Upper lobe of left lung (tissue), 4 donors: ENCODE measurements at regions not wholly inside any gene's neighbourhood (a gene's known extent, or its start where the extent isn't known, plus 50 kb on each side); places are given as distances from the start of the nearest gene placed in this dataset.

ENCODE experiments used
- CTCF ChIP-seq, 6 experiments: fragments of 450-650 bp in 4 of 6; fragments of 200-600 bp in 2 of 6; sonication (generic) in 2 of 6; IDR thresholded peaks; one replicate each; pipeline ENCODE4 v1.5.1; 2016 to 2019; ENCODE audit warnings: antibody characterized with exemption in 6 of 6
- POLR2A ChIP-seq, 4 donors: fragments of 450-650 bp; IDR thresholded peaks; one replicate each; pipeline ENCODE4 v1.5.1; 2016 to 2017; ENCODE audit warnings: antibody characterized with exemption in 4 of 4, mild to moderate bottlenecking in 2 of 4
- POLR2AphosphoS5 ChIP-seq, 2 donors: sonication (generic); formaldehyde crosslinking; IDR thresholded peaks; one replicate each; pipeline ENCODE4 v1.5.1; 2017; ENCODE audit warnings: antibody characterized with exemption in 2 of 2

GRCh38 chr1:36697836-36698605, 215.3 kb upstream of the CSF3R start:
- TF ChIP-seq CTCF (IDR thresholded peaks at IDR 0.05) (no peak), POLR2A (IDR thresholded peaks at IDR 0.05) (no peak), POLR2AphosphoS5 (IDR thresholded peaks at IDR 0.05) (no peak)
